Activated CD8-positive, alpha-beta T cell treated with anti-CD3 and anti-CD28 coated beads, Interleukin-2, amount 10 ng/mL, durations not matched to agents 7 days and 5 days (primary cell): ENCODE measurements at regions not wholly inside any gene's neighbourhood (a gene's known extent, or its start where the extent isn't known, plus 50 kb on each side); places are given as distances from the start of the nearest gene placed in this dataset.

Experiments used
- ATAC-seq: fragments of 150-1000 bp; cut with Tn5 transposase; one replicate; pipeline ENCODE4 v1.10.0; 2021; ENCODE audit warnings: moderate library complexity
- CTCF ChIA-PET: fragments of 350-600 bp; sonication (Branson Sonifier 250); formaldehyde crosslinking; loops from one replicate; lab custom pipeline; 2021; ENCODE audit warnings: antibody characterized with exemption; lab: Charles Lee
- POLR2A ChIA-PET: fragments of 350-600 bp; sonication (Branson Sonifier 250); formaldehyde crosslinking; loops from one replicate; lab custom pipeline; 2021; ENCODE audit warnings: antibody characterized with exemption; lab: Charles Lee
- DNase-seq: peaks from one replicate; pipeline ENCODE4 v3.0.0-alpha.2; 2020
- H3K27ac Mint-ChIP-seq: one replicate; pipeline ENCODE4 v1.8.0; 2021; ENCODE audit warnings: mild to moderate bottlenecking, mixed read lengths
- H3K27me3 Mint-ChIP-seq: one replicate; pipeline ENCODE4 v1.8.0; 2021; ENCODE audit warnings: low read depth, mixed read lengths
- H3K36me3 Mint-ChIP-seq: one replicate; pipeline ENCODE4 v1.8.0; 2021; ENCODE audit warnings: low read depth, mixed read lengths
- H3K4me1 Mint-ChIP-seq: one replicate; pipeline ENCODE4 v1.8.0; 2021; ENCODE audit warnings: low read depth, mixed read lengths
- H3K4me3 Mint-ChIP-seq: one replicate; pipeline ENCODE4 v1.8.0; 2021; ENCODE audit warnings: mild to moderate bottlenecking, mixed read lengths
- H3K9me3 Mint-ChIP-seq: one replicate; pipeline ENCODE4 v1.8.0; 2022; ENCODE audit warnings: mixed read lengths; ENCODE audit not compliant: insufficient read depth

- Mint-ChIP-seq H3K4me1 (peaks cover 3% of the 10 kb centered on the region), H3K27ac (no peak overlapping the region), H3K4me3 (no peak overlapping the region), H3K27me3 (peaks cover 40% of the 10 kb centered on the region), H3K36me3 (no peaks in the 10 kb centered on the region), H3K9me3 (no peaks in the 10 kb centered on the region)
- ATAC-seq = no peak
- no peak for DNase-seq
- ChIA-PET CTCF (interaction anchor here (1.7 kb wide), 1 partner anchor 20 kb away, joined by 5 read pairs; no protein-coding TSS in a partner anchor), POLR2A (interaction anchor here (0.6 kb wide), 1 partner anchor 166 kb away, joined by 3 read pairs; no protein-coding TSS in a partner anchor)
Measured at GRCh38 chr12:13275241-13276085, 78.9 kb downstream of the EMP1 start.

DNA sequence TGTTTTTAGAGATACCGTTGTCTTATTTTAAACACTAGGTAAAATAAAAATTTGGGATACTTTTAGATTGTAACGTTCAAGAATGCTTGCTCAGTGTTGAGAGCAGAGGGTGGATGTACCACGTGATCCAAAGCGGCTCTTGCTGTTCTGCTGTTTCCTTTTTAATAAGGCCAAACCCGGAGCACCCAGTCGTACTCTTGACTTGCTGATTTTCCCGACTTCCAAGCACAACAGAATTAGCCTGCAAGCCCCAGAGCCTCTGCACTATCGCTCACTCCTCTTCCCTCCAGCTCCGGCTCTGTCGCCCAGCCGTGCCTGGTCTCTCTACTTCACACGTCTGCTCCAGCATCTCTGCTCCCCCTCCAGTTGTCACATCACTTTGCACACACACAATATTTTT, 77.3 kb downstream of the EMP1 start:
- ATAC-seq (no peak), DNase-seq (no peak)
- H3K4me3 Mint-ChIP-seq = no peak overlapping the region
- CTCF ChIA-PET = interaction anchor here (4.1 kb wide), 1 partner anchor 18 kb away, joined by 24 read pairs; no protein-coding TSS in a partner anchor
- peaks cover 3% of the 10 kb centered on the region for H3K4me1 Mint-ChIP-seq
- no peak overlapping the region for H3K27ac Mint-ChIP-seq
- POLR2A ChIA-PET = no interaction called here
- no peaks in the 10 kb centered on the region for H3K36me3 Mint-ChIP-seq
- no peaks in the 10 kb centered on the region for H3K9me3 Mint-ChIP-seq
- peaks cover 37% of the 10 kb centered on the region for H3K27me3 Mint-ChIP-seq

DNA sequence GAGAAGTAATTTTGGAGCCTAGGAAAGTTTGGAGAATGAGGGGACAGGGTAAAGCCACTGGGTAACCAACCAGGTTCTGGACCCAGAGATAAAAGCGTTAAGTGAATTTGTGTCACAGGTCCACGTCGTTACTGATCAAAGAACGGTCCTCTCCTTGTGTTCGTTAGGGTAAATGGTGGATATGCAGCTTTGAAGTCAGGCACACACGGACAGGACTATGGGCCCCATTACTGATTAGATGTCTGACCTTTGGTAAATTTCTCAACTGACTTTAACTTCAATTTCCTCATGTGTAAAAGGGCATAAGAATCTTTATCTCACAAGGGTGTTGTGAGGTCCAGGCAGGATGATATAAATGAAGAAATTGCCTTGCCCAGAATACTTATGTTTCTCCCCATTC, 76.6 kb downstream of the EMP1 start:
- peaks cover under 1% of the 10 kb centered on the region for H3K4me1 Mint-ChIP-seq
- H3K9me3 Mint-ChIP-seq = no peaks in the 10 kb centered on the region
- ChIA-PET POLR2A (no interaction called here), CTCF (interaction anchor here (4.1 kb wide), 1 partner anchor 17 kb away, joined by 24 read pairs; no protein-coding TSS in a partner anchor)
- no peak overlapping the region for H3K4me3 Mint-ChIP-seq
- DNase-seq (no peak), ATAC-seq (no peak)
- H3K36me3 Mint-ChIP-seq = no peaks in the 10 kb centered on the region
- H3K27me3 Mint-ChIP-seq = peaks cover 36% of the 10 kb centered on the region
- no peak overlapping the region for H3K27ac Mint-ChIP-seq

DNA sequence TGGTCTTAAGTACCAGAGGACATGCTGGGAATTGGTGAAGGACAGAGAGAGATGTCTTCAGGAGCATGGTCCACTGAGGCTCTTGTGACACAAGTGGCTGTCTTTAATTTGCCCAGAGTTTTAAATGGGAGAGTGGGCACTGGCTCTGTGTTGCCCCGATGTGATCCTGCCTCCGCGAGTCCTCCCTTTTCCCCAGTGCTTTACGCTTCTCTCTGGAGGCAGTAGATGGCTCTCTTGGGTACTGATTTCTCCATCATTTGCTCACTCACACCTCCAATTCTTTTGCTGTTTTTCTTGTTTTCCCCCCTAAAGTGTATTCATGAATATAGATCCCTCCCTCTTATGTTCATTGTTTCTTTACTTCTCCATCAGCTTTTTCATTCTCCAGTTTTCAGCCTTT, 74.3 kb downstream of the EMP1 start:
- H3K4me3 Mint-ChIP-seq = no peak overlapping the region
- DNase-seq = no peak
- no peak for ATAC-seq
- no peaks in the 10 kb centered on the region for H3K4me1 Mint-ChIP-seq
- no peak overlapping the region for H3K27ac Mint-ChIP-seq
- POLR2A ChIA-PET = no interaction called here
- CTCF ChIA-PET = interaction anchor here (4.1 kb wide), 1 partner anchor 15 kb away, joined by 24 read pairs; no protein-coding TSS in a partner anchor
- H3K27me3 Mint-ChIP-seq = peaks cover 25% of the 10 kb centered on the region
- H3K36me3 Mint-ChIP-seq = no peaks in the 10 kb centered on the region
- no peaks in the 10 kb centered on the region for H3K9me3 Mint-ChIP-seq
